Tibial nerve (tissue), 4 donors: ENCODE measurements at regions not wholly inside any gene's neighbourhood (a gene's known extent, or its start where the extent isn't known, plus 50 kb on each side); places are given as distances from the start of the nearest gene placed in this dataset.
"Not testable (repeated sequence)": the region's sequence is repeated elsewhere in the genome, so short reads cannot be mapped to it uniquely, and the experiment has no call there.

Source experiments
- DNase-seq, 2 donors: peaks; one replicate each; pipeline ENCODE4 v3.0.0-alpha.2; 2019; ENCODE audit warnings: low spot score in 2 of 2
- H3K27ac ChIP-seq, 4 donors: fragments of 200-600 bp; sonication (generic) in 3 of 4; one replicate each; pipeline ENCODE4 v1.5.1; 2017 to 2019; ENCODE audit warnings: mild to moderate bottlenecking in 1 of 4
- H3K27me3 ChIP-seq, 2 donors: fragments of 200-600 bp; sonication (generic) in 1 of 2; one replicate each; pipeline versions ENCODE4 v1.5.1 to v1.6.0; 2017 to 2019
- H3K36me3 ChIP-seq, 3 donors: fragments of 200-600 bp; sonication (generic); one replicate each; pipeline ENCODE4 v1.5.1; 2018 to 2019
- H3K4me1 ChIP-seq, 4 donors: fragments of 200-600 bp; sonication (generic) in 3 of 4; one replicate each; pipeline ENCODE4 v1.5.1; 2017 to 2019
- H3K4me3 ChIP-seq, 4 donors: fragments of 200-600 bp; sonication (generic) in 3 of 4; one replicate each; pipeline ENCODE4 v1.5.1; 2017 to 2019; ENCODE audit warnings: mild to moderate bottlenecking in 1 of 4, moderate library complexity in 1 of 4
- H3K9me3 ChIP-seq, 4 donors: fragments of 200-600 bp; sonication (generic) in 3 of 4; one replicate each; pipeline ENCODE4 v1.5.1; 2017 to 2019
- EP300 ChIP-seq, 2 donors: sonication (generic); formaldehyde crosslinking; IDR thresholded peaks; one replicate each; pipeline ENCODE4 v1.6.1; 2017; ENCODE audit warnings: antibody characterized with exemption in 2 of 2, mild to moderate bottlenecking in 1 of 2
- POLR2A ChIP-seq, 2 donors: fragments of 450-650 bp; IDR thresholded peaks; one replicate each; pipeline ENCODE4 v1.6.1; 2017; ENCODE audit warnings: antibody characterized with exemption in 2 of 2, mild to moderate bottlenecking in 2 of 2, moderate library complexity in 2 of 2
- WGBS, 2 donors: methylation state at CpG; one replicate each; pipeline ENCODE4 v1.1.5; 2018; 5-methylcytosine and 5-hydroxymethylcytosine counted together
- TF ChIP-seq, protein P1 (sequence below), 5 experiments: fragments of 200-600 bp in 3 of 5; fragments of 450-650 bp in 2 of 5; sonication (generic) in 3 of 5; IDR thresholded peaks; one replicate each; pipeline ENCODE4 v1.5.1; 2016 to 2019; ENCODE audit warnings: antibody characterized with exemption in 5 of 5, mild to moderate bottlenecking in 3 of 5, moderate library complexity in 2 of 5

- TF ChIP-seq EP300 (IDR thresholded peaks at IDR 0.05) = no peak
- TF ChIP-seq, protein P1, sequence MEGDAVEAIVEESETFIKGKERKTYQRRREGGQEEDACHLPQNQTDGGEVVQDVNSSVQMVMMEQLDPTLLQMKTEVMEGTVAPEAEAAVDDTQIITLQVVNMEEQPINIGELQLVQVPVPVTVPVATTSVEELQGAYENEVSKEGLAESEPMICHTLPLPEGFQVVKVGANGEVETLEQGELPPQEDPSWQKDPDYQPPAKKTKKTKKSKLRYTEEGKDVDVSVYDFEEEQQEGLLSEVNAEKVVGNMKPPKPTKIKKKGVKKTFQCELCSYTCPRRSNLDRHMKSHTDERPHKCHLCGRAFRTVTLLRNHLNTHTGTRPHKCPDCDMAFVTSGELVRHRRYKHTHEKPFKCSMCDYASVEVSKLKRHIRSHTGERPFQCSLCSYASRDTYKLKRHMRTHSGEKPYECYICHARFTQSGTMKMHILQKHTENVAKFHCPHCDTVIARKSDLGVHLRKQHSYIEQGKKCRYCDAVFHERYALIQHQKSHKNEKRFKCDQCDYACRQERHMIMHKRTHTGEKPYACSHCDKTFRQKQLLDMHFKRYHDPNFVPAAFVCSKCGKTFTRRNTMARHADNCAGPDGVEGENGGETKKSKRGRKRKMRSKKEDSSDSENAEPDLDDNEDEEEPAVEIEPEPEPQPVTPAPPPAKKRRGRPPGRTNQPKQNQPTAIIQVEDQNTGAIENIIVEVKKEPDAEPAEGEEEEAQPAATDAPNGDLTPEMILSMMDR (IDR thresholded peaks at IDR 0.05) = no peak
- no peak for TF ChIP-seq POLR2A (IDR thresholded peaks at IDR 0.05)
- Histone ChIP-seq H3K36me3 (no peaks in the 10 kb centered on the region), H3K27ac (no peak overlapping the region), H3K9me3 (no peaks in the 10 kb centered on the region), H3K4me3 (no peak overlapping the region), H3K4me1 (no peaks in the 10 kb centered on the region), H3K27me3 (no peaks in the 10 kb centered on the region)
- 79 to 92% methylated on average over 8 to 9 of the region's 9 CpGs for WGBS, 2 donors
- no peak for DNase-seq
These were observed 261.6 kb upstream of the KYNU start for GRCh38 chr2:142615876-142616275.

DNA sequence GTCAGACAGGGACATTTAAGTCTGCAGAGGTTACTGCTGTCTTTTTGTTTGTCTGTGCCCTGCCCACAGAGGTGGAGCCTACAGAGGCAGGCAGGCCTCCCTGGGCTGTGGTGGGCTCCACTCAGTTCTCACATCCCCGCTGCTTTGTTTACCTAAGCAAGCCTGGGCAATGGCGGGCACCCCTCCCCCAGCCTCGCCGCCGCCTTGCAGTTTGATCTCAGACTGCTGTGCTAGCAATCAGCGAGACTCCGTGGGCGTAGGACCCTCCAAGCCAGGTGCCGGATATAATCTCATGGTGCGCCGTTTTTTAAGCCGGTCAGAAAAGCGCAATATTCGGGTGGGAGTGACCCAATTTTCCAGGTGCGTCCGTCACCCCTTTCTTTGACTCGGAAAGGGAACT is 264.3 kb upstream of the KYNU start:
- not testable (repeated sequence) for DNase-seq, H3K27me3 ChIP-seq, H3K27ac ChIP-seq, H3K4me3 ChIP-seq, H3K36me3 ChIP-seq, H3K4me1 ChIP-seq, H3K9me3 ChIP-seq
- 92 to 94% methylated on average over 17 of the region's 17 CpGs for WGBS, 2 donors

DNA sequence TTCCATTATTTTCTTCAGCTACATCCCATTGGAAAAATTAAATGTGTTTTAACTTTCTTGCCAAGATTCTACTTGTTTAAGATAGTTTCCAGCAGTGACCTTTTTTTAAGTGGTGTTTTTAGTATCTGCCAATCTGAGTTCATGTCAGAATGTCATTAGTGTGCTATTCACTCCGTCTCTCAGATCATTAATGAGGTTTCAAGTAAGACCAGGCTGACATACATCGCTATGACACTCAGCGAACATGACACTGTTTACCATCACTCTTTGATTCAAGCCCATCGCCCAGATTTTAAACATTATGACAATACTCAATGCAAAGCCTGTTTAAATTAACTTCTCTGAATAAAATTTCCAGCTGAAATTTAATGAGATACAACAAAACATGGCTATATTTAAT is 272.0 kb upstream of the KYNU start:
- Histone ChIP-seq H3K27ac (no peak overlapping the region), H3K9me3 (peaks cover 0 to 2% (median 0%) of the 10 kb centered on the region in 4 donors), H3K4me1 (no peaks in the 10 kb centered on the region), H3K4me3 (no peak overlapping the region), H3K27me3 (no peaks in the 10 kb centered on the region), H3K36me3 (no peaks in the 10 kb centered on the region)
- 40 to 51% methylated on average over 4 of the region's 4 CpGs for WGBS, 2 donors
- DNase-seq = no peak
- TF ChIP-seq EP300 (IDR thresholded peaks at IDR 0.05) = no peak
- TF ChIP-seq, protein P1 (IDR thresholded peaks at IDR 0.05) = no peak
- TF ChIP-seq POLR2A (IDR thresholded peaks at IDR 0.05) = no peak

DNA sequence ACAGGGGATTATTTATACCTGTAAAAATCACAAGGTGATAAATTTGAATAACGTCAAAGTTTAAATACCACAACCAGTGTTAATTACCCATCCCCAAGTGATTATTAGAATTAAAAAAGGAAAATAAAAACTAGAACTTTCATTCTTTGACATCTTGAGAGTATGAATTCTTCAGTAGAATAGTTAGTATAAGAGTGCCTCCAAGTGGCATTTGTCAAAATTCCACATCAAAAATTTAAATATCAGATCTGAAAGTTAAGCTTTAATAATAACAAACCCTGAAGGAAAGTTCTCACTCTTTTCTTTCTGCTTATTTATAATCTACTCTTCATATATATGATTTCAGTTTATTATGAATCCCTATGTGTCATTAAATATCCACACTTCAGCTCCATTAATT is 273.7 kb upstream of the KYNU start:
- DNase-seq = no peak
- TF ChIP-seq EP300 (IDR thresholded peaks at IDR 0.05) (no peak), POLR2A (IDR thresholded peaks at IDR 0.05) (no peak)
- TF ChIP-seq, protein P1 (IDR thresholded peaks at IDR 0.05) = no peak
- Histone ChIP-seq H3K27ac (no peak overlapping the region), H3K27me3 (no peaks in the 10 kb centered on the region), H3K4me1 (no peaks in the 10 kb centered on the region), H3K36me3 (no peaks in the 10 kb centered on the region), H3K9me3 (no peaks in the 10 kb centered on the region), H3K4me3 (no peak overlapping the region)
- WGBS, 2 donors = 54 to 63% methylated on average over 1 of the region's 1 CpG

GRCh38 chr2:142602418-142602989 is 275.0 kb upstream of the KYNU start:
- no peaks in the 10 kb centered on the region for H3K9me3 ChIP-seq
- H3K36me3 ChIP-seq = no peaks in the 10 kb centered on the region
- H3K27ac ChIP-seq = no peak overlapping the region
- TF ChIP-seq, protein P1 (IDR thresholded peaks at IDR 0.05) = no peak
- TF ChIP-seq POLR2A (IDR thresholded peaks at IDR 0.05) (no peak), EP300 (IDR thresholded peaks at IDR 0.05) (no peak)
- no peaks in the 10 kb centered on the region for H3K4me1 ChIP-seq
- no peaks in the 10 kb centered on the region for H3K27me3 ChIP-seq
- no peak overlapping the region for H3K4me3 ChIP-seq
- DNase-seq = no peak

GRCh38 chr2:142601794-142602193 is 275.7 kb upstream of the KYNU start:
- Histone ChIP-seq H3K9me3 (no peaks in the 10 kb centered on the region), H3K36me3 (no peaks in the 10 kb centered on the region), H3K27ac (no peak overlapping the region), H3K4me3 (no peak overlapping the region), H3K27me3 (no peaks in the 10 kb centered on the region), H3K4me1 (no peaks in the 10 kb centered on the region)
- WGBS, 2 donors = 83 to 89% methylated on average over 7 of the region's 7 CpGs
- no peak for DNase-seq
- TF ChIP-seq EP300 (IDR thresholded peaks at IDR 0.05) (no peak), POLR2A (IDR thresholded peaks at IDR 0.05) (no peak)
- TF ChIP-seq, protein P1 (IDR thresholded peaks at IDR 0.05) = no peak
